Fibroblast of lung (primary cell): ENCODE measurements at regions not wholly inside any gene's neighbourhood (a gene's known extent, or its start where the extent isn't known, plus 50 kb on each side); places are given as distances from the start of the nearest gene placed in this dataset.

Source experiments
- EZH2 ChIP-seq: IDR thresholded peaks from 2 replicates; pipeline ENCODE4 v1.5.1; 2012; ENCODE audit warnings: low read length, control low read depth, mild to moderate bottlenecking; ENCODE audit errors: missing control alignments
- TF ChIP-seq, protein P1 (sequence below), 2 donors: IDR thresholded peaks in 1 of 2; conservative IDR thresholded peaks in 1 of 2; 1 replicate in 1 of 2; 2 replicates in 1 of 2; pipeline ENCODE4 v1.5.1; 2011 to 2012; ENCODE audit warnings: low read length in 2 of 2, control low read depth in 1 of 2, inconsistent platforms in 1 of 2, low read depth in 1 of 2, mild to moderate bottlenecking in 1 of 2

DNA sequence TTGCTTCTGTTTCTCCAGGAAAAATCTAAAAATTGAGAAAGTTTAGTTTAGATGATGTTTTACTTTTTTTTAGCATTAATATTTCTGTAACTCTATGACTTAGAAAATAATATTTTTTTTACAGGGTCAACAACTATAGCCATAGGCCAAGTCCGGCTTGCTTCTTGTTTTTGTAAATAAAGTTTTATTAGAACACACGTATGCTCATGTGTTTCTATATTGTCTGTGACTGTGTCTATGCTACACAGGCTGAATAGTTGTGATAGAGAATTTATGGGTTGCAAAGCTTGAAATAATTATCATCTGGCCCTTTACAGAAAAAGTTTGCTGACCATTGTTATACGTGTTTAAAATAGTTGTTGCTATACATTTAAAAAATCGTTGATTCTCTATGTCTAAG lies 399.2 kb downstream of the EPM2A start:
- TF ChIP-seq, protein P1, sequence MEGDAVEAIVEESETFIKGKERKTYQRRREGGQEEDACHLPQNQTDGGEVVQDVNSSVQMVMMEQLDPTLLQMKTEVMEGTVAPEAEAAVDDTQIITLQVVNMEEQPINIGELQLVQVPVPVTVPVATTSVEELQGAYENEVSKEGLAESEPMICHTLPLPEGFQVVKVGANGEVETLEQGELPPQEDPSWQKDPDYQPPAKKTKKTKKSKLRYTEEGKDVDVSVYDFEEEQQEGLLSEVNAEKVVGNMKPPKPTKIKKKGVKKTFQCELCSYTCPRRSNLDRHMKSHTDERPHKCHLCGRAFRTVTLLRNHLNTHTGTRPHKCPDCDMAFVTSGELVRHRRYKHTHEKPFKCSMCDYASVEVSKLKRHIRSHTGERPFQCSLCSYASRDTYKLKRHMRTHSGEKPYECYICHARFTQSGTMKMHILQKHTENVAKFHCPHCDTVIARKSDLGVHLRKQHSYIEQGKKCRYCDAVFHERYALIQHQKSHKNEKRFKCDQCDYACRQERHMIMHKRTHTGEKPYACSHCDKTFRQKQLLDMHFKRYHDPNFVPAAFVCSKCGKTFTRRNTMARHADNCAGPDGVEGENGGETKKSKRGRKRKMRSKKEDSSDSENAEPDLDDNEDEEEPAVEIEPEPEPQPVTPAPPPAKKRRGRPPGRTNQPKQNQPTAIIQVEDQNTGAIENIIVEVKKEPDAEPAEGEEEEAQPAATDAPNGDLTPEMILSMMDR (conservative IDR thresholded peaks at IDR 0.05 in 1 of 2, IDR thresholded peaks at IDR 0.05 in 1 of 2; ENCODE audit: low read depth in 1 of 2, low read length in 2 of 2): no peak
- no peak for TF ChIP-seq EZH2
